ENCODE measurements at regions not wholly inside any gene's neighbourhood (a gene's known extent, or its start where the extent isn't known, plus 50 kb on each side); places are given as distances from the start of the nearest gene placed in this dataset.
"Not testable (repeated sequence)": the region's sequence is repeated elsewhere in the genome, so short reads cannot be mapped to it uniquely, and the experiment has no call there.

DNA sequence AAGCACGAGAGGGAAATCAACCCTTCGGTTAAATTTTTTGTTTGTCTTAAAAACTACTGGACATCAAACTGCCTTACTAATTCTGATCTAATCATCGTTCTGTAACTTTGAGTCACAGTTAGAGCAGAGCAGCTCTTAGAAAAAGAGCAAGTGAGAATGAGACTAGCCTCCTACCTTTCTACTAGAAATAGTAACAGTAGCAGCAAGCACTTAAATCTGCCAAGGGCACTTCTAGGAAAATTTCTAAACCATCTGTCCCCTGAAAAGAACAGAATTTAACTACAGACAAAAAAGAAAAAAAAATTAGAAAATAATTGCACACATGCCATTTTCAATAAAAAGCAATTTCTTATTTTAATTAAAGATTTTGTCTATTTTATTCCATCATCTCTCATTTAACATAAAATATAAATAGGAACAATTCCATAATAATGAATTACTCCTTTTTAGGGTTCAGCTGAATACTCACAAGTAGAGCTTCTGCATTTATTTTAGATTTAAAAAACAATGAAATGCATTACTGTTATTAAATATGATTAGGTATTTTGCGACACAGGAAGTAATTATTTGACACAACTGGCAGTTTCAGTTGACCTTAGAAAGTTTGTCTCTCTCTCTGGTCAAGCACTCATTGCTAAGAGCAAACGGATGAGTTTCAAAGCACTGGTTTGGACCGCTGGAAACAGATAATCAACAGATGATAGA lies 250.8 kb upstream of the SOX9 start:
- Histone ChIP-seq H3K9ac (ENCODE audit: low read depth, low read length) (no peak overlapping the region), H3K4me3 (ENCODE audit: low read length) (no peak overlapping the region), H3K9me3 (ENCODE audit: insufficient read depth, low read depth, low read length) (no peaks in the 10 kb centered on the region), H3K27me3 (ENCODE audit: insufficient read depth, low read length) (no peaks in the 10 kb centered on the region), H3K4me1 (ENCODE audit: insufficient read depth, low read length) (peaks cover 8% of the 10 kb centered on the region; the same call in 1 of the 2 replicates), H3K27ac (ENCODE audit: low read length) (no peak overlapping the region), H3K36me3 (ENCODE audit: insufficient read depth, low read depth, low read length) (no peaks in the 10 kb centered on the region)

- Histone ChIP-seq H3K27me3 (ENCODE audit: insufficient read depth, low read length) (no peaks in the 10 kb centered on the region), H3K4me3 (ENCODE audit: low read length) (no peak overlapping the region), H3K27ac (ENCODE audit: low read length) (no peak overlapping the region), H3K4me1 (ENCODE audit: insufficient read depth, low read length) (peaks cover 8% of the 10 kb centered on the region; the same call in 1 of the 2 replicates), H3K9me3 (ENCODE audit: insufficient read depth, low read depth, low read length) (no peaks in the 10 kb centered on the region), H3K9ac (ENCODE audit: low read depth, low read length) (no peak overlapping the region), H3K36me3 (ENCODE audit: insufficient read depth, low read depth, low read length) (no peaks in the 10 kb centered on the region)
Observed at GRCh38 chr17:71870546-71870862, 250.3 kb upstream of the SOX9 start.

GRCh38 chr17:71872843-71873485 lies 247.9 kb upstream of the SOX9 start:
- no peak overlapping the region for H3K9ac ChIP-seq (ENCODE audit: low read depth, low read length)
- H3K36me3 ChIP-seq (ENCODE audit: insufficient read depth, low read depth, low read length): no peaks in the 10 kb centered on the region
- H3K9me3 ChIP-seq (ENCODE audit: insufficient read depth, low read depth, low read length): no peaks in the 10 kb centered on the region
- no peak overlapping the region for H3K4me3 ChIP-seq (ENCODE audit: low read length)
- no peaks in the 10 kb centered on the region for H3K27me3 ChIP-seq (ENCODE audit: insufficient read depth, low read length)
- peaks cover 8% of the 10 kb centered on the region; the same call in 1 of the 2 replicates for H3K4me1 ChIP-seq (ENCODE audit: insufficient read depth, low read length)
- H3K27ac ChIP-seq (ENCODE audit: low read length): no peak overlapping the region

DNA sequence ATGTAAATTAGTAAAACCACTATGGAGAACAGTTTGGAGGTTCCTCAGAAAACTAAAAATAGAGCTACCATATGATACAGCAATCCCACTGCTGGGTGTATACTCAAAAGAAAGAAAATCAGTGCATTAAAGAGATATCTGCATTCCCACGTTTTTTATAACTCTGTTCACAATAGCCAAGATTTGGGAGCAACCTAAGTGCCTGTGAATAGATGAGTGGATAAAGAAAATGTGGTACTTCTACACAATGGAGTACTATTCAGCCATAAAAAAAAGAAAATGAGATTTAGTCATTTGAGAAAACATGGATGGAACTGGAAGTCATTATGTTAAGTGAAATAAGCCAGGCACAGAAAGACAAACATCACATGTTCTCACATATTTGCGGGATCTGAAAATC lies 246.0 kb upstream of the SOX9 start:
- not testable (repeated sequence) for H3K36me3 ChIP-seq (ENCODE audit: insufficient read depth, low read depth, low read length); H3K4me1 ChIP-seq (ENCODE audit: insufficient read depth, low read length); H3K27me3 ChIP-seq (ENCODE audit: insufficient read depth, low read length); H3K27ac ChIP-seq (ENCODE audit: low read length); H3K9me3 ChIP-seq (ENCODE audit: insufficient read depth, low read depth, low read length); H3K9ac ChIP-seq (ENCODE audit: low read depth, low read length); H3K4me3 ChIP-seq (ENCODE audit: low read length)

DNA sequence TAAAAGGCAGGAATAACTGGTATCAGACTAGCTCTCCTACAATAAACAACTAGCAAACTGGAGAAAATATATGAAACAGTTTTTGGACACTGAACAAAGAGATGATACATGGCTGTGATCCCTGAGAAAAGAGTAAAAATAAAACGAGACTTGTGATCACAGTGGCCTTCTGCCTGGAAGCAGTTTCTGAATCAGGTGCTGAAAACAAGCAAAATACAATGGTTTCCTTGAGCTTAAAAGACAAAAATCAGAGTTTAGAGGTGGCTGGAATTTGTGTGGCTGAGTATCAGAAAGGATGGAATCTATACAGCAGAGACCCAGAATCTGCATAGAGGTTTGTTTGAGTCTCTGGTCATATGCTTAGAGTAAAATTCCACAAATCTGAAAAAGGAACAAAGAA lies 242.5 kb upstream of the SOX9 start:
- H3K4me1 ChIP-seq (ENCODE audit: insufficient read depth, low read length): no peaks in the 10 kb centered on the region
- no peaks in the 10 kb centered on the region for H3K9me3 ChIP-seq (ENCODE audit: insufficient read depth, low read depth, low read length)
- no peaks in the 10 kb centered on the region for H3K27me3 ChIP-seq (ENCODE audit: insufficient read depth, low read length)
- no peaks in the 10 kb centered on the region for H3K36me3 ChIP-seq (ENCODE audit: insufficient read depth, low read depth, low read length)
- H3K4me3 ChIP-seq (ENCODE audit: low read length): no peak overlapping the region
- H3K9ac ChIP-seq (ENCODE audit: low read depth, low read length): no peak overlapping the region
- no peak overlapping the region for H3K27ac ChIP-seq (ENCODE audit: low read length)

DNA sequence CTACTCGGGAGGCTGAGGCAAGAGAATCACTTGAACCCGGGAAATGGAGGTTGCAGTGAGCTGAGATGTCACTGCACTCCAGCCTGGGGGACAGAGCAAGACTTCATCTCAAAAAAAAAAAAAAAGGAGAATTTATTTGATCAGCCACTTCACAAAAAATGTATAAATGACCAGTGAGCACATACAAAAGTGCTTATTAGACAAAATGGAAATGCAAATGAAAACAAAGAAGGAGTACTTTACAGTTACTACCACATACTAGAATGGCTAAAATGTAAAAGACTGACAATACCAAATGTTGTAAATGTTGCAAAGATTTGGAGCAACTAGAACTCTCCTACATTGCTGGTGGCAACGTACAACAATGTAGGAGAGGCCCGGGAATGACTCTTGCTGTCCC lies 241.8 kb upstream of the SOX9 start:
- Histone ChIP-seq H3K27ac (ENCODE audit: low read length) (no peak overlapping the region), H3K9ac (ENCODE audit: low read depth, low read length) (no peak overlapping the region), H3K9me3 (ENCODE audit: insufficient read depth, low read depth, low read length) (no peaks in the 10 kb centered on the region), H3K36me3 (ENCODE audit: insufficient read depth, low read depth, low read length) (no peaks in the 10 kb centered on the region), H3K4me3 (ENCODE audit: low read length) (no peak overlapping the region), H3K27me3 (ENCODE audit: insufficient read depth, low read length) (no peaks in the 10 kb centered on the region), H3K4me1 (ENCODE audit: insufficient read depth, low read length) (no peaks in the 10 kb centered on the region)

GRCh38 chr17:71881041-71881440 lies 239.8 kb upstream of the SOX9 start:
- Histone ChIP-seq H3K4me3 (ENCODE audit: low read length) (no peak overlapping the region), H3K36me3 (ENCODE audit: insufficient read depth, low read depth, low read length) (no peaks in the 10 kb centered on the region), H3K27ac (ENCODE audit: low read length) (no peak overlapping the region), H3K4me1 (ENCODE audit: insufficient read depth, low read length) (no peaks in the 10 kb centered on the region), H3K9me3 (ENCODE audit: insufficient read depth, low read depth, low read length) (no peaks in the 10 kb centered on the region), H3K27me3 (ENCODE audit: insufficient read depth, low read length) (no peaks in the 10 kb centered on the region), H3K9ac (ENCODE audit: low read depth, low read length) (no peak overlapping the region)

DNA sequence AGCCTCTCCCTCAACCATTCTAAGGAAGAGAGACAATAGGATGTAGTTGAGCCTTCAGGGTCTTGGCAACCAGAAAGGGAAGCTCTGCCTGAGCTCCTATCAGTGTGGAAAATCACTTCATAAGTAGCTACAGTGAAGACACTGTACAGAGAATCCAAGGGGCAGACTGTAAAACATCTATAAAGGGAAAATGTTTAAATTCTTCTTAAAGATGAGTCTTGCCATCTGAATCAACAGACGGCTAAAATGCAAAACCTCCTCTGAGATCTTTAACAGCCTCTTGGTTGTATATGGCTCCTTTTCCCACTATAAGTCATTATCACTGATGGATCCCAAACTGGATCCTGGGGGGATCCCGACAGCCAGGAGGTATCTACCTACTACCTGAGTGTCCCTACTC lies 239.2 kb upstream of the SOX9 start:
- Histone ChIP-seq H3K27ac (ENCODE audit: low read length) (no peak overlapping the region), H3K4me3 (ENCODE audit: low read length) (no peak overlapping the region), H3K9ac (ENCODE audit: low read depth, low read length) (no peak overlapping the region), H3K9me3 (ENCODE audit: insufficient read depth, low read depth, low read length) (no peaks in the 10 kb centered on the region), H3K4me1 (ENCODE audit: insufficient read depth, low read length) (no peaks in the 10 kb centered on the region), H3K27me3 (ENCODE audit: insufficient read depth, low read length) (no peaks in the 10 kb centered on the region), H3K36me3 (ENCODE audit: insufficient read depth, low read depth, low read length) (no peaks in the 10 kb centered on the region)

DNA sequence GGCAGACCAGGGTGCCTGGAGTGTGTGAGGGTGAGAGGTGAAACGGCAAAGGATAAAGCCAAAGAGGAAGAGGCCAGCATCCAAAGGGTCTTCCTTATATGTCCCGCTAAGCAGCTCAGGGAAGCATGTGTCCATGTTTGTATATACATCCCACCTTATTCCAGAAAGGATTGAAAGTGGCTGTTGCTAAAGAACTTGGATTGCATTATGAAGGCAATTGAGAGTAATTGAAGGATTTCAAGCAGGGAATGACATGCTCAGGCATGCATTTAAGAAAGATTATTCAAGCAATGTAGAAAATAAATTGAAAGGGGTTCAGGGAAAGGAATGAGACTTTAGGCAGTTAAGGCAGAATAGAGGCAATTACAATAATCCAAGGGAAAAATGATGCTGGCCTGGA lies 237.6 kb upstream of the SOX9 start:
- Histone ChIP-seq H3K9ac (ENCODE audit: low read depth, low read length) (no peak overlapping the region), H3K4me3 (ENCODE audit: low read length) (no peak overlapping the region), H3K4me1 (ENCODE audit: insufficient read depth, low read length) (no peaks in the 10 kb centered on the region), H3K27me3 (ENCODE audit: insufficient read depth, low read length) (no peaks in the 10 kb centered on the region), H3K27ac (ENCODE audit: low read length) (no peak overlapping the region), H3K36me3 (ENCODE audit: insufficient read depth, low read depth, low read length) (no peaks in the 10 kb centered on the region), H3K9me3 (ENCODE audit: insufficient read depth, low read depth, low read length) (no peaks in the 10 kb centered on the region)

GRCh38 chr17:71883845-71884244 lies 237.0 kb upstream of the SOX9 start:
- Histone ChIP-seq H3K27me3 (ENCODE audit: insufficient read depth, low read length) (no peaks in the 10 kb centered on the region), H3K4me3 (ENCODE audit: low read length) (no peak overlapping the region), H3K27ac (ENCODE audit: low read length) (no peak overlapping the region), H3K9ac (ENCODE audit: low read depth, low read length) (no peak overlapping the region), H3K4me1 (ENCODE audit: insufficient read depth, low read length) (no peaks in the 10 kb centered on the region), H3K36me3 (ENCODE audit: insufficient read depth, low read depth, low read length) (no peaks in the 10 kb centered on the region), H3K9me3 (ENCODE audit: insufficient read depth, low read depth, low read length) (no peaks in the 10 kb centered on the region)

DNA sequence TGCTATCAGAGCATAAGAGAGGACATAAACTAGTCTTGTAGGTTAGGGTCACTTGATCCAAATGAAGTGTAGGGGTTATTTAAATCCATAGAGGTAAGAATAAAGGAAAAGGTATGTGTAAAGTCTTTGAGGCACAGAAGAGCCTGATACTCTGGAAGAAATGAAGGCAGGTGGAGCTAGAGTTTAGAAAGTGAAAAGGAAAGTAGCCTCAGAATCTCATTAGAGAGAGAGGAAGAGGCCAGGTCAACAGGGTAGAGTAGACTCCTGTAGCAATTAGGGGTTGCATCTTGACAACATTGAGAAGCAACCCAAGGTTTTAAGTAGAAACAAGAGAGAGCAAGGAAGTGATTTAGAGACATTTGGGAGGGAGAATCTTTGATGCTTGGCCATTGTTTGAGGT lies 235.2 kb upstream of the SOX9 start:
- Histone ChIP-seq H3K27me3 (ENCODE audit: insufficient read depth, low read length) (no peaks in the 10 kb centered on the region), H3K36me3 (ENCODE audit: insufficient read depth, low read depth, low read length) (no peaks in the 10 kb centered on the region), H3K9me3 (ENCODE audit: insufficient read depth, low read depth, low read length) (no peaks in the 10 kb centered on the region), H3K27ac (ENCODE audit: low read length) (no peak overlapping the region), H3K9ac (ENCODE audit: low read depth, low read length) (no peak overlapping the region), H3K4me1 (ENCODE audit: insufficient read depth, low read length) (no peaks in the 10 kb centered on the region), H3K4me3 (ENCODE audit: low read length) (no peak overlapping the region)

DNA sequence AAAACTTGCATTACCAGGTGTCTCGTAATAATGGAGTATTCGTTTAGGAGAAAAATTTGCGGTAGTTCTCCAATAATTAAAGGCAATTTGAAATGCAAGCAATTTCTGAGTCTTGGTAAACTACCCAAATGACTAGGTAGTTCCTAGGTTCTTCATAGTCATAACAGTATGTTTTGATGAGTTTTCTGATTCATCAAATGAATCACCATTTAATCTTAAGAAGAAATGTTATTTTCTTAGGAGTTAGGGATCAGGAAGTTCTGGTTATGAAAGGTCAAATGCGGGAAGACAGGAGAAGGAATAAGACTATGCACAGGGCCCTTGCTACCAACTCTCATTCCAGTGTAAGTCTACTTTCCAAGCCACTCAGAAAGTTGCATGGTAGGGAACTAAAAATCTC lies 221.5 kb upstream of the SOX9 start:
- no peaks in the 10 kb centered on the region for H3K4me1 ChIP-seq (ENCODE audit: insufficient read depth, low read length)
- H3K27ac ChIP-seq (ENCODE audit: low read length): no peak overlapping the region
- H3K4me3 ChIP-seq (ENCODE audit: low read length): no peak overlapping the region
- no peak overlapping the region for H3K9ac ChIP-seq (ENCODE audit: low read depth, low read length)
- H3K36me3 ChIP-seq (ENCODE audit: insufficient read depth, low read depth, low read length): no peaks in the 10 kb centered on the region
- H3K27me3 ChIP-seq (ENCODE audit: insufficient read depth, low read length): no peaks in the 10 kb centered on the region
- H3K9me3 ChIP-seq (ENCODE audit: insufficient read depth, low read depth, low read length): no peaks in the 10 kb centered on the region

Measured in iPS-20b (cell line).